Neural crest cell (in vitro differentiated cells): ENCODE measurements at regions not wholly inside any gene's neighbourhood (a gene's known extent, or its start where the extent isn't known, plus 50 kb on each side); places are given as distances from the start of the nearest gene placed in this dataset.

Experiments used
- DNase-seq: peaks from one replicate; pipeline ENCODE4 v3.0.0; 2021; ENCODE audit warnings: low read depth, mixed read lengths, low spot score
- H3K27ac Mint-ChIP-seq: one replicate; pipeline ENCODE4 v1.8.0; 2021; ENCODE audit warnings: mild to moderate bottlenecking, mixed read lengths; ENCODE audit not compliant: unreplicated experiment
- H3K27me3 Mint-ChIP-seq: 2 replicates; pipeline ENCODE4 v1.8.0; 2021; ENCODE audit warnings: low read depth, mild to moderate bottlenecking, mixed read lengths
- H3K36me3 Mint-ChIP-seq: 2 replicates; pipeline ENCODE4 v1.8.0; 2021; ENCODE audit warnings: low read depth, mild to moderate bottlenecking, mixed read lengths
- H3K4me1 Mint-ChIP-seq: 2 replicates; pipeline ENCODE4 v1.8.0; 2021; ENCODE audit warnings: mixed read lengths
- H3K4me3 Mint-ChIP-seq: one replicate; pipeline ENCODE4 v1.8.0; 2021; ENCODE audit warnings: mild to moderate bottlenecking, mixed read lengths
- H3K9me3 Mint-ChIP-seq: 2 replicates; pipeline ENCODE4 v1.8.0; 2021; ENCODE audit warnings: mixed read lengths
- CTCF ChIP-seq: fragments of 200-600 bp; sonication (generic); conservative IDR thresholded peaks from 2 replicates; pipeline ENCODE4 v1.5.0; 2021; ENCODE audit warnings: antibody characterized with exemption, mild to moderate bottlenecking

GRCh38 chr7:87007038-87007437 lies 52.4 kb downstream of the ELAPOR2 start:
- no peak for DNase-seq
- no peaks in the 10 kb centered on the region for H3K9me3 Mint-ChIP-seq
- no peak overlapping the region for H3K27ac Mint-ChIP-seq
- H3K36me3 Mint-ChIP-seq, result no peaks in the 10 kb centered on the region
- H3K4me1 Mint-ChIP-seq, result peaks cover 25% of the 10 kb centered on the region
- H3K4me3 Mint-ChIP-seq, result no peak overlapping the region
- no peak for TF ChIP-seq CTCF
- H3K27me3 Mint-ChIP-seq, result no peaks in the 10 kb centered on the region

GRCh38 chr7:87004956-87005355 lies 54.5 kb downstream of the ELAPOR2 start:
- H3K27ac Mint-ChIP-seq, result no peak overlapping the region
- no peaks in the 10 kb centered on the region for H3K9me3 Mint-ChIP-seq
- no peak for DNase-seq
- no peaks in the 10 kb centered on the region for H3K27me3 Mint-ChIP-seq
- no peak for TF ChIP-seq CTCF
- H3K4me3 Mint-ChIP-seq, result peak overlapping the region; percentile 9
- no peaks in the 10 kb centered on the region for H3K36me3 Mint-ChIP-seq
- peaks cover 37% of the 10 kb centered on the region for H3K4me1 Mint-ChIP-seq

- Mint-ChIP-seq H3K9me3 (no peaks in the 10 kb centered on the region), H3K27me3 (no peaks in the 10 kb centered on the region), H3K4me1 (peaks cover 41% of the 10 kb centered on the region), H3K27ac (peak overlapping the region; percentile 40), H3K36me3 (no peaks in the 10 kb centered on the region), H3K4me3 (peak overlapping the region; percentile 9)
- TF ChIP-seq CTCF, result no peak
- DNase-seq, result peak; percentile 16
Observed at GRCh38 chr7:87003872-87004798, 55.3 kb downstream of the ELAPOR2 start.

- H3K4me1 Mint-ChIP-seq, result peaks cover 42% of the 10 kb centered on the region
- H3K36me3 Mint-ChIP-seq, result peaks cover 2% of the 10 kb centered on the region
- no peak for TF ChIP-seq CTCF
- H3K4me3 Mint-ChIP-seq, result no peak overlapping the region
- no peak for DNase-seq
- no peaks in the 10 kb centered on the region for H3K9me3 Mint-ChIP-seq
- H3K27me3 Mint-ChIP-seq, result no peaks in the 10 kb centered on the region
- no peak overlapping the region for H3K27ac Mint-ChIP-seq
Observed at GRCh38 chr7:87001214-87001613, 58.2 kb downstream of the ELAPOR2 start.

- Mint-ChIP-seq H3K27me3 (no peaks in the 10 kb centered on the region), H3K4me1 (peaks cover 47% of the 10 kb centered on the region), H3K36me3 (peaks cover 2% of the 10 kb centered on the region), H3K9me3 (no peaks in the 10 kb centered on the region), H3K4me3 (no peak overlapping the region), H3K27ac (no peak overlapping the region)
- DNase-seq, result no peak
- TF ChIP-seq CTCF, result no peak
Observed at GRCh38 chr7:87000344-87000743, 59.1 kb downstream of the ELAPOR2 start.
